Osteoblast (primary cell): ENCODE measurements at regions not wholly inside any gene's neighbourhood (a gene's known extent, or its start where the extent isn't known, plus 50 kb on each side); places are given as distances from the start of the nearest gene placed in this dataset.

Experiments used
- DNase-seq: peaks from one replicate; pipeline ENCODE4 v3.0.0; 2011; ENCODE audit warnings: low spot score, mixed read lengths; ENCODE audit not compliant: insufficient read length; ENCODE audit errors: missing footprints
- H2AFZ ChIP-seq: 2 replicates; pipeline ENCODE4 v1.6.0; 2011; ENCODE audit warnings: mild to moderate bottlenecking, low read length
- H3K27ac ChIP-seq: 2 replicates; pipeline ENCODE4 v1.5.1; 2011; ENCODE audit warnings: mild to moderate bottlenecking, low read depth, low read length, moderate library complexity
- H3K27me3 ChIP-seq: 2 replicates; pipeline ENCODE4 v1.6.0; 2012; ENCODE audit warnings: mild to moderate bottlenecking, control low read depth, inconsistent platforms, low read length, moderate library complexity; ENCODE audit not compliant: insufficient read depth
- H3K36me3 ChIP-seq: 2 replicates; pipeline ENCODE4 v1.5.1; 2011; ENCODE audit warnings: mild to moderate bottlenecking, low read length, control low read depth, moderate library complexity; ENCODE audit not compliant: insufficient read depth
- H3K4me1 ChIP-seq: 2 replicates; pipeline ENCODE4 v1.5.1; 2011; ENCODE audit warnings: mild to moderate bottlenecking, low read length, control low read depth, moderate library complexity; ENCODE audit not compliant: insufficient read depth
- H3K4me2 ChIP-seq: 2 replicates; pipeline ENCODE4 v1.6.0; 2011; ENCODE audit warnings: mild to moderate bottlenecking, low read length; ENCODE audit not compliant: insufficient read depth
- H3K4me3 ChIP-seq: fragments of 200-600 bp; sonication (generic); 3 replicates; pipeline ENCODE4 v1.5.1; 2012; ENCODE audit warnings: mild to moderate bottlenecking, low read length, inconsistent platforms; ENCODE audit not compliant: insufficient read depth
- H3K79me2 ChIP-seq: 2 replicates; pipeline ENCODE4 v1.6.0; 2012; ENCODE audit warnings: mild to moderate bottlenecking, low read length, control low read depth, inconsistent platforms; ENCODE audit not compliant: insufficient read depth
- H3K9me3 ChIP-seq: 2 replicates; pipeline ENCODE4 v1.5.1; 2011; ENCODE audit warnings: low read depth, low read length, control low read depth
- H4K20me1 ChIP-seq: 2 replicates; pipeline ENCODE4 v1.6.0; 2012; ENCODE audit warnings: mild to moderate bottlenecking, low read length, control low read depth; ENCODE audit not compliant: insufficient read depth
- TF ChIP-seq, protein P1 (sequence below): IDR thresholded peaks from 2 replicates; pipeline ENCODE4 v1.5.1; 2011; ENCODE audit warnings: mild to moderate bottlenecking, low read depth, low read length, moderate library complexity; ENCODE audit errors: extremely low read depth

DNA sequence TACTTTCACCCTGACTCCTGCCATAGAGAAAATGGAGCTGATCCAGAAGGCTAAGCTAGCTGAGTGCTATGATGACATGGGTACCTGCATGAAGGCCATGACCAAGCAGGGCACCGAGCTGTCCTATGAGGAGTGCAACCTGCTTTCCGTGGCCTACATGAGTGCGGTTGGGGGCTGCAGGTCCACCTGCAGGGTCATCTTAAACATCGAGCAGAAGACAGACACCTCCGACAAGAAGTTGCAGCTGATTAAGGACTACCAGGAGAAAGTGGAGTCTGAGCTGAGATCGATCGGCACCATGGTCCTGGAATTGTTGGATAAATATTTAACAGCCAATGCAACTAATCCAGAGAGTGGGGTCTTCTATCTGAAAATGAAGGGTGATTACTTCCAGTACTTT, 438.0 kb downstream of the TMA16 start:
- DNase-seq: no peak
- TF ChIP-seq, protein P1, sequence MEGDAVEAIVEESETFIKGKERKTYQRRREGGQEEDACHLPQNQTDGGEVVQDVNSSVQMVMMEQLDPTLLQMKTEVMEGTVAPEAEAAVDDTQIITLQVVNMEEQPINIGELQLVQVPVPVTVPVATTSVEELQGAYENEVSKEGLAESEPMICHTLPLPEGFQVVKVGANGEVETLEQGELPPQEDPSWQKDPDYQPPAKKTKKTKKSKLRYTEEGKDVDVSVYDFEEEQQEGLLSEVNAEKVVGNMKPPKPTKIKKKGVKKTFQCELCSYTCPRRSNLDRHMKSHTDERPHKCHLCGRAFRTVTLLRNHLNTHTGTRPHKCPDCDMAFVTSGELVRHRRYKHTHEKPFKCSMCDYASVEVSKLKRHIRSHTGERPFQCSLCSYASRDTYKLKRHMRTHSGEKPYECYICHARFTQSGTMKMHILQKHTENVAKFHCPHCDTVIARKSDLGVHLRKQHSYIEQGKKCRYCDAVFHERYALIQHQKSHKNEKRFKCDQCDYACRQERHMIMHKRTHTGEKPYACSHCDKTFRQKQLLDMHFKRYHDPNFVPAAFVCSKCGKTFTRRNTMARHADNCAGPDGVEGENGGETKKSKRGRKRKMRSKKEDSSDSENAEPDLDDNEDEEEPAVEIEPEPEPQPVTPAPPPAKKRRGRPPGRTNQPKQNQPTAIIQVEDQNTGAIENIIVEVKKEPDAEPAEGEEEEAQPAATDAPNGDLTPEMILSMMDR: no peak
- H2AFZ ChIP-seq: no peak overlapping the region

DNA sequence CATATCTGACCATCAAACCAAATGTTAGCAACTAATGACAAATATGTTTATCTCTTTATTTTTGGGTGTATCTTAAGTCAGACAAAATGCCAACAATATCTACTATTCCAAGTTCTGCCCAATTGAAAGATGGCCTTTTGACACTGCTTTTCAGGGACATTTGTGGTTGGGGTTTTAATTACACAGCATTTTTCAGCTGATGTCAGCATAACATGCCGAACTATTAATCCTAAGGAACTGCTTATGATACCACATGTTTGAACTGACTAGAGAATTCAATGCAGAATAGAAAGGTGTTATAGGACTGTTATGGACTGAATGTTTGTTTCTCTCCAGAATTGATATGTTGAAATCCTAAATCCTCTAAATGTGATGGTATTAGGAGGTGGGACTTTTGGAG, 445.1 kb downstream of the TMA16 start:
- no peaks in the 10 kb centered on the region for H3K4me1 ChIP-seq
- no peak overlapping the region for H3K4me3 ChIP-seq
- no peak overlapping the region for H3K4me2 ChIP-seq
- DNase-seq: no peak
- H4K20me1 ChIP-seq: no peaks in the 10 kb centered on the region
- H3K27ac ChIP-seq: no peak overlapping the region
- H3K27me3 ChIP-seq: no peaks in the 10 kb centered on the region
- no peaks in the 10 kb centered on the region for H3K79me2 ChIP-seq
- no peaks in the 10 kb centered on the region for H3K36me3 ChIP-seq
- TF ChIP-seq, protein P1: no peak
- no peak overlapping the region for H2AFZ ChIP-seq
- no peaks in the 10 kb centered on the region for H3K9me3 ChIP-seq

More for the DNA sequence above, 438.0 kb downstream of the TMA16 start:
- H3K79me2 ChIP-seq: no peaks in the 10 kb centered on the region
- no peaks in the 10 kb centered on the region for H3K27me3 ChIP-seq
- H3K27ac ChIP-seq: no peak overlapping the region
- no peak overlapping the region for H3K4me2 ChIP-seq
- no peaks in the 10 kb centered on the region for H4K20me1 ChIP-seq
- no peaks in the 10 kb centered on the region for H3K4me1 ChIP-seq
- no peaks in the 10 kb centered on the region for H3K9me3 ChIP-seq
- H3K36me3 ChIP-seq: no peaks in the 10 kb centered on the region
- H3K4me3 ChIP-seq: no peak overlapping the region

DNA sequence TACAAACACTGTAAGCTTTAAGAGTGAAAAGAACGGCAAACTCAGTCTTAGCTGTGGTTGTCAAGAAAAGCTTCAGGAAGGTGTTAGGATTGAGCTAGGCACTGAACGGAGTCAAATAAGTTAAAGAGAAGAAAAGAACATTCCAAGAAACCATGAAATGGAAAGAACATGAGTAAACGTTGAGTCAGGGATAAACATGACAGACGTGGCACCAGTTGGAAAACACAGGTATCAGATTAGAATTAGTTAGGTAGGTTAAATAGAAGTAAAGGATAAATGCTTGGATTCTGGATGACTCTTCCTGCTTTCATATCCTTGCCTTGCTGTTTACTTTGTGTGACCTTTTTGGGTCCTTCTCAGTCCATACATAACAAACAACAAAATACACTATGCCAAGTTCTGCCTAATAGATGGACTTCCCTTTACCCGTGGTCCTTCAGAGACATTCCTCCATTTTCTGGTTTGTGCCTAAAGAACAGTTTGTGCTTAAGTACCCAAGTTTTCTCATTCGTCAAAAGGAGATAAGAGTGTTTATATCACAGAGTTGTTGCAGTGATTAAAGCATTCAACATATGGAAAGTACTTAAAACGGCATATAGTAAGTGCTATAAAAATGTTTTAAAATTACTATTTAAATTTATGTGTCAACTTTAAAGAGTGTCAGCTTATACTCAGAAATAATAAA, 446.9 kb downstream of the TMA16 start:
- DNase-seq: no peak
- Histone ChIP-seq H3K79me2 (no peaks in the 10 kb centered on the region), H2AFZ (no peak overlapping the region), H3K4me2 (no peak overlapping the region), H3K9me3 (no peaks in the 10 kb centered on the region), H3K4me3 (no peak overlapping the region), H3K27me3 (no peaks in the 10 kb centered on the region), H3K27ac (no peak overlapping the region), H3K36me3 (no peaks in the 10 kb centered on the region), H3K4me1 (no peaks in the 10 kb centered on the region), H4K20me1 (no peaks in the 10 kb centered on the region)
- TF ChIP-seq, protein P1: no peak

DNA sequence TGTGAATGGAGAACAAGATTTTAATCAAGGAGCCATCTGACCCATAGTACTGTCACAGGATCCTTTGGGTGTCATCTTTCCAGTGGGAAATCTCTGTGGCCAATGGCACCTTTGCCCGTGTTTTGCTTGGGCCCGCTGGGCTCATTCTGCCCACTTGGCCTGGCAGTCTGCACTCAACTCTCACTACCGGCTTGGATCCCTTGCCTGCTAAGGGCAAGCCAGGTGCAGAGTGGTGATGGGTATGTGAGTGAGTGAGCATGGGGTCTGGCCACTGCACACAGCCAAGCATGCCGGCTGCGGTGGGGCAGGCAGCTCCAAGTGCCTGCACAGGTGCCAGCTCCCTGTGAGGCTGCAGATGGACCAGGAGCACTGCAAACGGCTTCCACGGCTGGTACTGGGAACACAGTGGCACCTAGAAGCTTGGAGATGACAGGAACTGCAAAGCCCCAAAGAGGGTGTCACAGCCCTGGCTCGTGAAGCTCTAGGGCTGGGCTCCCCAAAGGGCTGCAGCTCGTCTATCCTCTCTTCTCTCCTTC, 454.5 kb downstream of the TMA16 start:
- TF ChIP-seq, protein P1: no peak

More for the DNA sequence above, 454.5 kb downstream of the TMA16 start:
- Histone ChIP-seq H3K36me3 (no peaks in the 10 kb centered on the region), H3K79me2 (no peaks in the 10 kb centered on the region), H3K4me2 (no peak overlapping the region), H3K4me1 (no peaks in the 10 kb centered on the region), H3K4me3 (no peak overlapping the region), H2AFZ (no peak overlapping the region), H3K27me3 (no peaks in the 10 kb centered on the region), H3K27ac (no peak overlapping the region), H4K20me1 (no peaks in the 10 kb centered on the region), H3K9me3 (no peaks in the 10 kb centered on the region)
- DNase-seq: peak; percentile 10
